Activated T-helper 2 cell treated with anti-CD3 and anti-CD28 coated beads, Interferon-gamma antibody, Interleukin-2, Interleukin-4, amounts not matched to agents 10 μg/mL and 5 μg/mL and 100 μg/mL, durations not matched to agents 14 hours and 24 hours and 36 hours (primary cell): ENCODE measurements at regions not wholly inside any gene's neighbourhood (a gene's known extent, or its start where the extent isn't known, plus 50 kb on each side); places are given as distances from the start of the nearest gene placed in this dataset.

Source experiments
- DNase-seq: peaks from one replicate; pipeline ENCODE4 v3.0.0; 2021; ENCODE audit warnings: low spot score
- H3K27ac Mint-ChIP-seq: one replicate; pipeline ENCODE4 v1.8.0; 2021; ENCODE audit warnings: mixed read lengths
- H3K27me3 Mint-ChIP-seq: one replicate; pipeline ENCODE4 v1.8.0; 2021; ENCODE audit warnings: low read depth, mixed read lengths
- H3K36me3 Mint-ChIP-seq: one replicate; pipeline ENCODE4 v1.8.0; 2021; ENCODE audit warnings: low read depth, mixed read lengths
- H3K4me1 Mint-ChIP-seq: one replicate; pipeline ENCODE4 v1.8.0; 2021; ENCODE audit warnings: low read depth, mixed read lengths
- H3K4me3 Mint-ChIP-seq: one replicate; pipeline ENCODE4 v1.8.0; 2021; ENCODE audit warnings: low read depth, mild to moderate bottlenecking, moderate library complexity, mixed read lengths
- H3K9me3 Mint-ChIP-seq: one replicate; pipeline ENCODE4 v1.8.0; 2021; ENCODE audit warnings: mixed read lengths
- intact Hi-C: fragments of 100-400 bp; cut with micrococcal nuclease; formaldehyde crosslinking; loops from one replicate; pipeline ENCODE4 v1.15.1; 2023

DNA sequence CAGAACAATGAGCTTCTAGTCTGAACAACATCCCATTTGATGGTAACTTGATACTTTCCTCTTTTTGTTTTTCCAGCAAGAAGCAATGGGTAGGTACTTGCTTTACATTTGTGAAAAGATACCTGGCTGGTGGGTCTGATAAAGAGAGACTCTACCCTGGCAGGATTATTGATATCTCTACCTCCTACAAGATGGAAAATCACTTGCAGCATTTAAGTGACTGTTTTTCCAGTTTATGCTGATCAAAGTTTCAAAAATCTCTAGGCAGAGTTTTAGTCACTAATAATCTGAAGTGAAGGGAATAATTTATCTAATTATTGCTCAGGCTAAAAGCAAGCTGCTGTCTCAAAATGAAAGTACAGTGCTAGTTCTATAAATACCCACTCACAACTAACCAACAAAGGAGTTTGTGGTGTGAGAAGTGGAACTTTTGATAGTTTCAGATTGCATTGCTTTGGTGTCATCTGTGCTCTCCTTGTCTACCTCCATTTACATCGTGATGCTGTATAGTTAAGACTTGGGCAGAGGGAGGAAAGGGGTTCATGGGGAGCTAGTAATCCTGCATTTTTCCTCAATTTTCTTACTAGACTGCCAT is 86.0 kb upstream of the ANKRD1 start:
- Mint-ChIP-seq H3K9me3 (no peaks in the 10 kb centered on the region), H3K4me3 (no peak overlapping the region), H3K27ac (no peak overlapping the region), H3K27me3 (peaks cover 31% of the 10 kb centered on the region), H3K36me3 (no peaks in the 10 kb centered on the region), H3K4me1 (peaks cover 25% of the 10 kb centered on the region)
- no peak for DNase-seq
- intact Hi-C loops: loop anchor here (1.0 to 5.0 kb wide), 10 partner anchors 26 to 625 kb away; partner anchors contain the start of genes PPP1R3C and RPP30

DNA sequence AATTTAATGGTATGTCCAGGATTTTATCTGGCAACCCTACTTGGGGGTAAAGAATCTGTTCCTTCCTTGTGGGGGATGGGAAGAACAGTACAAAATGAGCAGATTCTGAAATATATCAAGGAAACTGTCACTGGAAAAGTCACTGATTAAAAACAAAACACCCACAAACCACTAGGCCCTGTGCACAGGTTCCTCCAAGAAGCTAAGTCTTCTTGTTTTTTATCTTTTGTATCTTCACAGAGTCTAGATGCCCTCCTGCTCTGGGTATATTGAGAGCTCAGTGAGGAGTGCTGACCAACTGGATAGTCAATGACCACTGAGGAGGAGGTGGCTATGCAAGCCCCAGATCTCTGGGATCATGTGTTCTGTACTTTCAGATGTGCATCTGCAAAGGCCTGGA is 86.8 kb upstream of the ANKRD1 start:
- DNase-seq: no peak
- H3K9me3 Mint-ChIP-seq: no peaks in the 10 kb centered on the region
- peaks cover 33% of the 10 kb centered on the region for H3K27me3 Mint-ChIP-seq
- peaks cover 29% of the 10 kb centered on the region for H3K4me1 Mint-ChIP-seq
- intact Hi-C loops: loop anchor here (1.0 to 5.0 kb wide), 8 partner anchors 26 to 625 kb away; partner anchors contain the start of genes PPP1R3C and RPP30
- no peaks in the 10 kb centered on the region for H3K36me3 Mint-ChIP-seq
- H3K27ac Mint-ChIP-seq: no peak overlapping the region
- no peak overlapping the region for H3K4me3 Mint-ChIP-seq

DNA sequence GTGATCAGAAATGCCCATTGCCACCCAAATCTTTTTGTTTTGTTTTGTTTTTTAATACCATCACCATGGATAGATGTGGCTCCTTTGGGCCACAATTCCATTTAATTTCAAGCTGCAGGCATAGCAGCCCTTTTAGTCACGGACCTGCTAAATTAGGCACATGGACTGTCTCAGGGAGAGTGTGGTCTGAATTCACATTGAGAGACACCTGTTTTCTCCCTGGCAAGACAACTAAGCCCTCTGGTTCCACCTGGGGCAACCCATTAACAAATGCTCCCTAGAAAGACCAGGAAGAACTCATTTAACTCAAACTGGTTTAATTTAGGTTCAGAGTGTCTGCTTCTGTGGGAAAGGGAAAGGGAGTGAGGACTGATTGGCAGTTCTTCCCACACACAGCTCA is 88.2 kb upstream of the ANKRD1 start:
- H3K9me3 Mint-ChIP-seq: no peaks in the 10 kb centered on the region
- DNase-seq: no peak
- H3K4me1 Mint-ChIP-seq: peaks cover 29% of the 10 kb centered on the region
- peaks cover 40% of the 10 kb centered on the region for H3K27me3 Mint-ChIP-seq
- H3K4me3 Mint-ChIP-seq: no peak overlapping the region
- H3K27ac Mint-ChIP-seq: no peak overlapping the region
- no peaks in the 10 kb centered on the region for H3K36me3 Mint-ChIP-seq
- intact Hi-C loops: loop anchor here (5.0 kb wide), 2 partner anchors 137 to 623 kb away; partner anchors contain the start of genes PPP1R3C and RPP30

DNA sequence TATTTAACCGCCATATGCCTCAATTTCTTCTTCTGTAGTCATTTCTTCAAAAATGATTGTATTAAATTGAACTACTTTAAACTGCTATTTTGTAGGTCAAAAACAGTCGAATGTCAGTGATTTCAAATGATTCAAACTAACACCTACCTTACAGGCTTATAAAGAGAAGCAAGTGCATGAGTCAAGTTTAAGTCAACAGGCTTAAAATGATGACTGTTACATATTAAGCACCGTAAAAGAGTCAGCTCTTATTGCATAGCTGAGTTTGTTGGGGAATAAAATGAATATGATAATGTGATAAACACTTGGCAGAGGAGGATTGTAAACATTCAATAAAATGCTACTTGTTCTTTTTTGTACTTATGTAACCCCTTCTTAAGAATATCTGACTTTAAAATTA is 90.1 kb upstream of the ANKRD1 start:
- intact Hi-C loops: no loop called here
- H3K36me3 Mint-ChIP-seq: no peaks in the 10 kb centered on the region
- peaks cover 20% of the 10 kb centered on the region for H3K4me1 Mint-ChIP-seq
- no peak overlapping the region for H3K27ac Mint-ChIP-seq
- no peaks in the 10 kb centered on the region for H3K9me3 Mint-ChIP-seq
- H3K27me3 Mint-ChIP-seq: peaks cover 32% of the 10 kb centered on the region
- H3K4me3 Mint-ChIP-seq: no peak overlapping the region
- DNase-seq: no peak

DNA sequence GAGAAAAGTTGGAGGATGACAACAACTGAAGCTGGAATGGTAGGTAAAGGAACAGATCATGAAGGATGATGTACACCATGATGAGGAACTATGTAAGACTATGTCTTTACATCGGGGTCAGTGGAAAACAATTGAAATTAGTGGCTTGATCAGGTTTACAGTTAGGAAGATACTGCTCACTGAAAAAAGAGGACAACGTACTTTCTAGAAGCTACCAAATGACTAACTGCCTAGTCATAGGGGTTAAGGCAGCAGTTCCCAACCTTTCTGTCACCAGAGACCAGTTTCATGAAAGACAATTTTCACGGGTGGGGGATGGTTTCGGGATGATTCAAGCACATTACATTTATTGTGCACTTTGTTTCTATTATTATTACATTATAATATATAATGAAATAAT is 91.6 kb upstream of the ANKRD1 start:
- peaks cover 32% of the 10 kb centered on the region for H3K27me3 Mint-ChIP-seq
- H3K36me3 Mint-ChIP-seq: no peaks in the 10 kb centered on the region
- no peak overlapping the region for H3K27ac Mint-ChIP-seq
- H3K4me3 Mint-ChIP-seq: no peak overlapping the region
- DNase-seq: no peak
- no peaks in the 10 kb centered on the region for H3K9me3 Mint-ChIP-seq
- H3K4me1 Mint-ChIP-seq: peaks cover 8% of the 10 kb centered on the region
- intact Hi-C loops: no loop called here

DNA sequence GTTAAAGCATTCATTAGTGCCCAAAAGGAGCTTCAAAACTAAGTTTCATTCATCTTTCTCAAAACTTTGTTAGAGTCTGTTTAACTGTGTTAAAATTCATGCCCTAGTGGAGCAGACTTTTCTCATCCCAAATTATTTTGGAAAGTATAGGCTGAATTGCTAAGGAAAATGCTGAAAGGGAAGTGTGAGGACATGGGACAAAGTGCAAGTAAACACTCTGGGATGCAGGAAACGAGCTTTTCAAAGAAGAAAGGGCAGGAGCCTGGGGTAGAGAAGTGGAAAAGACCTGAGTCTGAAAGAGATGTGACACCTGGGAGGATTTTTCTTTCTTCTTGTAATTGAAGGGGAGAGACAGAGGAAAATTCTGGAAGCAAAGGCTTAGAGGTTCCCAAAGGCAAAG is 93.1 kb upstream of the ANKRD1 start:
- no peak for DNase-seq
- Mint-ChIP-seq H3K4me1 (peaks cover 3% of the 10 kb centered on the region), H3K27ac (no peak overlapping the region), H3K9me3 (no peaks in the 10 kb centered on the region), H3K4me3 (no peak overlapping the region), H3K36me3 (no peaks in the 10 kb centered on the region), H3K27me3 (peaks cover 39% of the 10 kb centered on the region)
- intact Hi-C loops: no loop called here

DNA sequence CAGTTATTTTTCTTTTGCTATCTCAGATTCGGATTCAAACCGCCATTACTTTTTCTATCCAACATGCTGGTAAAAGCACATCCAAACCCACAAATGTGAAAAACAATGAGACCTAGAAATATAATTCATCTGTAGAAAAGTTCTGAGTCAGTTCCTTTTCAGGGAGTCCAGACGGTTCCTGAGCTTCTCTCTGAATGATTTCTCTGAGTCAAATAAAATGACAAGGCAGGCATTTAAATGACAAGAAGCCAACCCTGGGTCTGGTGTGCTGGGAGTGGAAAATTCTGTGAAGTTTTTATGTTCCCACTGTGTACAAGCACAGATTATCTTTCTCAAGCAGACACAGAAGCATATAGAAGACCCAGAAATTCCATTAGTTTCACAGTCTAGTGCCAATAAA is 96.3 kb upstream of the ANKRD1 start:
- H3K9me3 Mint-ChIP-seq: no peaks in the 10 kb centered on the region
- H3K4me1 Mint-ChIP-seq: peaks cover 2% of the 10 kb centered on the region
- H3K27me3 Mint-ChIP-seq: peaks cover 33% of the 10 kb centered on the region
- H3K27ac Mint-ChIP-seq: no peak overlapping the region
- no peak overlapping the region for H3K4me3 Mint-ChIP-seq
- H3K36me3 Mint-ChIP-seq: no peaks in the 10 kb centered on the region
- intact Hi-C loops: no loop called here
- DNase-seq: no peak

DNA sequence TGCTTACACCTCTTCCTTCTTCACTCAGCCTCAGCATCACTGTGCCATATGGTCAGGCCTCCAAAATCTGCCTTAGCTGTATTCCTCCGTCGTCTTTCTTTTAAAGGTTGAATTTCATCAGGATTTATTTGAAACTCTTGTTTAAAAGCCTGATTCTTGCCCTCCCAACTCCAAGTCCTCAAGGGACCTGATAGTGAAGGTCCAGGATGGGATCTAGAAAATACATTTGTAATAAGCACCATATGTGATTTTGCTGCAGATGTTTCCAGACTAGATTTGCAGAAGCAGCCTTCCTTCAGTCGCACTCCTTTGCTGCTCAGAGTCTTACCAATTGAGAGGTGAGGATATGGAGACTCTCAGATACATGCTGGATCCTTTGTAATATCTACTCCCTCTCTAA is 101.0 kb upstream of the ANKRD1 start:
- no peak for DNase-seq
- no peak overlapping the region for H3K27ac Mint-ChIP-seq
- intact Hi-C loops: no loop called here

DNA sequence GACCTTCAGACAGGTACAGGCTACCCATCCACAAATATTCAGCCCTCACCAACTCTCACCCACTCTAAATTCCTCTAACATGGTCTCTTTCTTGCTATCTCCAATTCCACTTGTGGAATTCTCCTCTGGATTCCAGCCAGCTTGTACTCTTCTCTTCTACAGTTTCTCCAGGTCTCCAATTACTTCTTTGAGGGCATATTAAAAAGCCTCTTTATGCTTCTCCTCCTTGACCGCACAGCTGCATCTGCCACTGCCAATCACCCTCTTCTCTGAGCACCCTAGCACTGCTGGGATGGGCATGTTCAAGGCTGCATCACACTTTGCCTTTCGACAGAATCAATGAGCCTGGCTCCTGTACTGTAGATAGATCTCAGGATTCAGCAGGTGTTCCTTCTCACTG is 101.5 kb upstream of the ANKRD1 start:
- Mint-ChIP-seq H3K27me3 (peaks cover 51% of the 10 kb centered on the region), H3K4me1 (no peaks in the 10 kb centered on the region), H3K27ac (no peak overlapping the region), H3K9me3 (no peaks in the 10 kb centered on the region), H3K36me3 (no peaks in the 10 kb centered on the region), H3K4me3 (no peak overlapping the region)
- intact Hi-C loops: no loop called here
- no peak for DNase-seq

More for the DNA sequence above, 101.0 kb upstream of the ANKRD1 start:
- Mint-ChIP-seq H3K9me3 (no peaks in the 10 kb centered on the region), H3K36me3 (no peaks in the 10 kb centered on the region), H3K4me3 (no peak overlapping the region), H3K27me3 (peaks cover 49% of the 10 kb centered on the region), H3K4me1 (no peaks in the 10 kb centered on the region)

DNA sequence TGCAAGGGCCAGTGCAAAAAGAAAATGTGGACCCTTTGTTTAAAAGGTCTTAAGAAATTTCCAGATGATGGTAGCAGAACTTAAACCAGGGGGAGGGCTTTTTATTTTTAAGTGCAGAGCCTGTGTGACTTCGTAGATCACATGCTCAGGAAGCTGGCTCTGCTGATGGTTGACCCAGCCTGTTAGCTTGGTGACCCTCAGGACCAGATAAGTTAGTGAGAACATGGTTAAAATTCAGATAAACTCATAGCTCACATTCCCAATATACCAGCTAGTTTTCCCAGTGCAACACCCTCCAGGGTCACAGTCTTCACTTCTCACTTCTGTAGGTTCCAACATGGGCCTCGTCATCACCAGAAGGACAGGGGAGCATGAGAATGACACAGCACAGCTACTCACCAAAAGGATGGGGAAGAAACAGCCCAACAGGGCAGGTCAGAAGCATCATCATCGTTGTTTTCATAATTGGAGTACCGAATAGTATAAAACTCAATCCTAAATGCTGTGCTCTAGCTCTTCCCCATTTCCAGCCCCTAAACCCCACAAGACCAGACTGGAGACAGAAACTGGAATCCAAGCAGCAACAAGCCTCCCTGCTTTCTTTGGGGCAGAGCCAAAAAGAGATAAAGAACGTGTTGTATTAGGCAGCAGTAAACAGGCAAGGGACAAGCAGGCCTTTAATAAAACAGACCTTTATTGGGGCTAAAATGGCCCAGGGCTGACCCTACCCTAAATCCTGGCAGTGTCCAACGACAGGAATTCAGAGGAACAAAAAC is 102.2 kb upstream of the ANKRD1 start:
- intact Hi-C loops: no loop called here
- no peak overlapping the region for H3K27ac Mint-ChIP-seq
- no peak for DNase-seq
- no peaks in the 10 kb centered on the region for H3K4me1 Mint-ChIP-seq
- no peaks in the 10 kb centered on the region for H3K36me3 Mint-ChIP-seq
- no peak overlapping the region for H3K4me3 Mint-ChIP-seq
- H3K27me3 Mint-ChIP-seq: peaks cover 49% of the 10 kb centered on the region
- no peaks in the 10 kb centered on the region for H3K9me3 Mint-ChIP-seq

DNA sequence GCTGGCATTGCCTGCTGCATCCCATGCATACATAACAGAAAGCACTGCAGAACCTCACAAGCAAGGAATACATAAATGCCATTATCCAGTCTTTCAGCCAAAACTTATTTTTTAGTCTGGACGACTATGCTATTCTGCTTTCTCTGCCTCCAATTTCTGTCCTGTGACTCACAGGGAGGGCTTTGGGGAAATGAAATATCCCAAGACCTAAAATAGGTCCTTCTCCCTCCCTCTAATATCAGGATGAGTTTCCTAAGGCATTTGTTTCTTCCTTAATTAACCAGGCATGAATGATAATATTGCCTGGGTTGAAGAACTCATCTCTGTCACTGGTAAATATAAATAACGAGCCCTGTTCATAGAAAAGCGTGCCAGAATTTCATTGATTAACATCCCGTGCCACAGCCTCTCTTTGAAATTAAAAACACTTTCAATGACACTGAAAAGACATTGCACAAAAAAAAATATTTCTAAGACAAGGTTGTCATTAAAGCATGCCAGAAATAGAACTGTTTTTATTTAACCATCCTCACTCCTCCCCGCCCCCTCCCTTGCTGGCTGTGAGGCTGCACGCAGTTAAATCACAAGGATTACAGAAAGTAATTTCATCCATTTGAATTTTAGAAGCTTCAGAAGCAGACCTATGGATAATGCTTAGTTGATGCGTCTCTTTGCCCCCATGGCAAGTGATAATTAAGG is 103.0 kb upstream of the ANKRD1 start:
- intact Hi-C loops: no loop called here
- Mint-ChIP-seq H3K27me3 (peaks cover 43% of the 10 kb centered on the region), H3K4me3 (no peak overlapping the region), H3K27ac (no peak overlapping the region), H3K4me1 (no peaks in the 10 kb centered on the region), H3K9me3 (no peaks in the 10 kb centered on the region), H3K36me3 (no peaks in the 10 kb centered on the region)
- DNase-seq: no peak

DNA sequence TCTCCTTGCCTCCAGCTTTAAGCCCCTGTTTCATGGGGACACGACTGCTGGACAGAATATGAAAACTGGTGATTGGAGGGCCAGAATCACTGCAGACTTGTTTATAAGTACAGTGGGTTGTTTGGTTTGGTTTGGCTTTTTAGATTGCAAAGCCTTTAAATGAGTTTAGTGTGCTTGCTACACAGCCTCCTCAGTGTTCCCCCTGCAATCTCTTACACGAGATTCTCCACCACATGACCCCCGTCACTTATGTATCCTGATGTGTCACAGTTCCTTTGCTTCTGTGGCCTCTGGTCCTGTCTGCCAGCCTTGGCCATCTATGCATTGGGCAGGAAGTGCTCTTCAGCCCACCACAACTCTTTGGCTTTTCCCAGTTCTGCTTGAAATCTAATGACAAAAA is 103.7 kb upstream of the ANKRD1 start:
- no peaks in the 10 kb centered on the region for H3K9me3 Mint-ChIP-seq
- H3K4me3 Mint-ChIP-seq: no peak overlapping the region
- intact Hi-C loops: no loop called here
- H3K4me1 Mint-ChIP-seq: no peaks in the 10 kb centered on the region
- no peak overlapping the region for H3K27ac Mint-ChIP-seq
- peaks cover 39% of the 10 kb centered on the region for H3K27me3 Mint-ChIP-seq
- no peak for DNase-seq
- no peaks in the 10 kb centered on the region for H3K36me3 Mint-ChIP-seq
